NCI-H345 treated with DMSO at 0.1 percent for 48 hours (cell line): ENCODE measurements at regions not wholly inside any gene's neighbourhood (a gene's known extent, or its start where the extent isn't known, plus 50 kb on each side); places are given as distances from the start of the nearest gene placed in this dataset.
A peak's percentile ranks its signal among the peaks of the same experiment; 100 is the strongest.
"Not testable (repeated sequence)": the region's sequence is repeated elsewhere in the genome, so short reads cannot be mapped to it uniquely, and the experiment has no call there.

Source experiments
- DNase-seq: peaks from one replicate; lab custom pipeline; 2025; ENCODE audit not compliant: unreplicated experiment; lab: John Stamatoyannopoulos, UW

DNA sequence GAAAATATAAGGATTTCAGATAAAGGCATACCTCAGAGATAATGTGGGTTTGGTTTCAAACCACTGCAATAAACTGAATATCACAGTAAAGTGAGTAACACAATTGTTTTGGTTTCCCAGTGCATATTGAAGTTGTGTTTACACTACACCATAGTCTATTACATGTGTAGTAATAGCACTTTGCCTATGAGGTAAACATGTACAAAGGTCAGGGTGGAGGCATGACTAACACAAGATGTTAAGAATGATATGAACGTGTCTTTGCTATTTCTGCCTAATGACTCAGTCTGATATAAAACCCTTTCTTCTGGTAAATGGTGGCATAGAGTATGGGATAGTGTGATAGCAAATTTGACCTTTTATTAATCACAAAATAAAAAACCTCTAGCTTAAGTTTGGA is 621.5 kb upstream of the ADGRL2 start:
- no peak for DNase-seq

GRCh38 chr1:81178431-81179093 is 622.2 kb upstream of the ADGRL2 start:
- not testable (repeated sequence) for DNase-seq

DNA sequence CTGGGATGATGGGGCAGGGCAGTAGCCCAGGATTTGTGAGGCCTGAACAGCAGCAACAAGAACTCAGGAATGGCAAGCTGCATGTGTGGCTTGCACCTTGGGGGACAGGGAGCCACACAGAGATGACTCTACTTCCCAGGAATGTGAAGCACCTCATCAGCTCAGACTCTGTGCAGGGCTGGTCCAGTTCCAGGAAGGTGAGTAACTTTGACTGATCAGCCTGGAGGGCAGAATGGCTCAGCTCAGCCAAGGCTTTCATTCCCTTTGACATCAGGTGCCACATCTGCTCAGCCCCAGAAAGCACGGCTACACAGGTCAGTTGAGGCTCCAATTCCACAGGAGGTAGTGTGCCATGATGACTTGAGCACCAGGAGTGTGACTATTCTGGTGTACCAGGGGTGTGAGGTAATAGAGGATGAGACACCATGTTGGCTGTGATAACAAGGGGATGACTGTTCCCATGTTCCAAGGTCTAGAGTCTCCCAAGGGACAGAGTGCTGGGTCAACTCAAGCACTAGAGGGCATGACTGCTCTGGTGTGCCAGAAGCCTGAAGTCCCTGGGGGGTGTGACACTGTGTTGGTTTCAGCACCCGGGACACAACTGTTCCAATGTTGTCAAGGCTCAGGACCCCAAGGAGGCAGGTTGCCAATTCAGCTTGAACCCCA is 625.8 kb upstream of the ADGRL2 start:
- no peak for DNase-seq

DNA sequence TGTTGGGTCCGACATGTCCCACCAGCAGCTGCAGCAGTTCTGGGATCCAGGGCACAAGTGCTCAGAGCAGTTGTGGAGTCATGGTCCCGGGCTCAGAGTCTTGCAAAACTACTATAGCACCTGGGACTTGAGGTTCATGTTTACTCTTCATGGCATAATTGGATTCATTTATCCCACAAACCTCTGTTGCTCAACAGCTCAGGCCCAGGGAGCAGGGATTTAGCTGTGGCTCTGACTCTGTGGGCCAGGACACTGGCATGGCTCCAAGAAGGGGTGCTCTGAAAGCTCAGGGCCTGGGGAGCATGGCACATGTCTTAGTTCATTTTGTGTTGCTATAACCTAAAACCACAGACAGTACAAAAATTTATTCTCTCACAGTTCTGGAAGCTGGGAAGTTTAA is 626.7 kb upstream of the ADGRL2 start:
- DNase-seq: no peak

DNA sequence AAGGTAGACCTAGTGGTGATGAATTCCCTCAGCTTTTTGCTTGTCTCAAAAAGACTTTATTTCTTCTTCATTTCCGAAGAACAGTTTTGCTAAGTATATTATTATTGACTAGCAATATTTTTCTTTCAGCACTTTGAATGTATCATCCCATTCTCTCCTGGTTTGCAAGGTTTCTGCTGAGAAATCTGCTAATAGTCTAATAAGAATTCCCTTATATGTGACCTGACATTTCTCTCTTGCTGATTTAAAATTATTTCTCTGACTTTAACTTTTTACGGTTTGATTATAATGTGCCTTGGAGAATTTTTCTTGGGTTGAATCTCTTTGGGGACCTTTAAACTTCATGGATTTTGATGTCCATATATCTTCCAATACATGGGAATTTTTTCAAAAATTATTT is 628.3 kb upstream of the ADGRL2 start:
- no peak for DNase-seq

DNA sequence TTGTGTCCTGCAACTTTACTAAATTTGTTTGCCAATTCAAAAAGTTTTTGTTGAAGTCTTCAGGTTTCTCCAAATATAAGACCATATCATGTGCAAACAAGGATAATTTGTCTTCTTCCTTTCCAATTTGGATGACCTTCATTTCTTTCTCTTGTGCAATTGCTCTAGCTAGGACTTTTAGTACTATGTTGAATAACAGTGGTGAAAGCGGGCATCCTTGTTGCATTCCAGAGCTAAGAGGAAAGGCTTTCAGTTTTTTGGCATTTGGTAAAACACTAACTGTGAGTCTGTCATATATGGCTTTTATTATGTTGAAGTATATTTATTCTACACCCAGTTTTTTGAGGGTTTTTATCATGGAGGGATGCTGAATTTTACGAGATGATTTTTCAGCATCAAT is 630.0 kb upstream of the ADGRL2 start:
- no peak for DNase-seq

- DNase-seq: no peak
These were observed 634.8 kb upstream of the ADGRL2 start for GRCh38 chr1:81165963-81166362.

DNA sequence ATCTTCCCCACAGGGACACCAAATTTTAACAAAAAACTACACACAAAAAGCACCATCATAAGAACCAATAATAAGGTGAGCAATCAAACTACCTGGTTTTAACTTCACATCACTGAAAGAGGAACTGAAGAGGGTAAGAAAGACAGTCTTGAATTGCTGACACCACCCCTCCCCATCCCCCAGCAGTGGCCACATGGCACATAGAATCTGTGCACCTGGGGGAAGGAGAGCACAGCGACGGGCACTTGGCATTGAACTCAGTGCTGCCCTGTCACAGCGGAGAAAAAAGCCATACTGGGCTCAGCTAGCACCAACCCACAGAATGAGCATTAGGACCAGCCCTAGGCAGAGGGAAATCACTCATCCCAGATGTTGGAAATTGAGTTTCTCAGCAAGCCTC is 640.0 kb upstream of the ADGRL2 start:
- no peak for DNase-seq

DNA sequence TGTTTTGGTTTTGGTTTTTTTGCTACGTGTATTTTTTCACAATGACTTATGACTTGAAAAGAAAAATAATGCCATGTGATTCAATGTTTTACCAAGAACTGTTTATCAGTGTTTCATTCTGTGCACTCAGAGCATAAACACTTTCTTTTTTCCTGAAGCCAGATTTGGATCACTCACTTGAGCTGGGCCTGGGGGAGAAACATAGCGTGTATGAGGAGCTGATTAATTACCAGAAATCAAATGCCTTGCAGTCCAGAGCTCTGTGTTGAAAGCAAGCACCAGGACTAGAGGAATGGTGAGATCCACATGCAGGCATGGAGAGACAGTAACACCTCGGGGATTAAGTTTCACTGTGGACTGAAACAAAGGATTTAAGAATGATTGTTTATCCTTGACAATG is 642.1 kb upstream of the ADGRL2 start:
- DNase-seq: no peak

- DNase-seq: no peak
These were observed 643.0 kb upstream of the ADGRL2 start for GRCh38 chr1:81157686-81158085.

DNA sequence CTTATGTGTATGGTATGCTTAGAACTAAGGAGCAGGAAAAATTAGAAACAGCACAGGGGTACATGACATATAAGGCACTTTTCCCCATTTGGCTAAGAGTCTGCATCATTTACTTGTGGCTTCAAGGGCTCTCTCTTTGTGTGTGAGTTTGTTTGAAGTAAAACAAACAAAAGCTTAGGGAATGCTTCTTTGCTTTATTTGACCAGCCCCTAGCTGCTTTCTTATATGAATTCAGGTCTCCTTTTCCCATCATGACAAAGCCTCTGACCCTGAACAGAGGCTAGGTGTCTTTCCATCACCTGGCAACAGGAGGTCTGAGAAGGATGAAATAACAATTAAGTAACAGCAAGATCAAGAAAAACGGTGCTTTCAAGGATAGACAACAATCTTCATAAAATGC is 643.8 kb upstream of the ADGRL2 start:
- DNase-seq: no peak

DNA sequence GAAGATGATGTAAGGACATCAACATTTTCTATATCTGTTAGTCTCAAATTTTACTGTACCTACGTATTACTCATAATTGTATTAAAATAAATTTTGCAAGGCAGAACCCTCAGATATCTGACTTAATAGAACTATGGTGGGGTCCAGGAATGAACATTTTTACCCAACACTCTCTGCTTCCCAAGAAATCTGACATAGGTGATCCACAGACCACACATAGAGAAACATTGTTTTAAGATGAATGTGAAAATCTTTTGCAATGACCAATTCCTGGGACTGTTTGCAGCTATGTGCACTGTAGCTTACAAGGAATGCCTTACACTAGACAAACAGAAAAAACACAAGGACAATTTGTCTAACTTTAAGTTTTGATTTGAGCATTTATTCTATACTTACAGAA is 645.6 kb upstream of the ADGRL2 start:
- DNase-seq: no peak

GRCh38 chr1:81151206-81151605 is 649.5 kb upstream of the ADGRL2 start:
- no peak for DNase-seq

DNA sequence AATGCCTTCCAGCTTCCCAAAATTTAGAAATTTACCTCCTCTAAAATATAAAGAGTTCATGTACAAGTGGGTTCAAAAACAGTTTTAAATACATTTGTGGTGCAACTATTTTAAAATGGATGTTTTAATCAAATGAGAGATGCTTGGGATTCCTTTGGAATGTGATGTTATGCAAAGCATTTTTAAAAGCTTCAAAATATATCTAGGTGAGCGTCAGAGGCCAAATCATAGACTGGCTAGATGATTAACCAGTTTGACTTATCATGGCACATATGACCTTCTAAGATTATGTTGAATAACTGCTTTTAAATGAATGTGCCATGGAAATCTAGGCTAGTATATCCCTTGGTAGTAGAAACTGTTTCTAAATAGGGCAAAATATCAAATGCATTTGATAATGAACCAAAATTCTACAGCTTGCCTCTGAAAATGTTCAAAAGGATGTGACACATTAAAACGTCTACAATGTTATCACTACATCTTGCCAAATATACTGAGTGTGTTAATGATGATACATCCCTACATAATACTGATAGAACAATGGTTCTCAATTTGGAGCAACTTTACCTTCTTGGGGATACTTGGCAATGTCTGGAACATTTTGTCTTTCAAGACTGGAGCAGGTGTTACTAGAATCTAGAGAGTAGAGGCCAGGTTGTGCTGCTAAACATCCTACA is 650.9 kb upstream of the ADGRL2 start:
- DNase-seq: no peak

DNA sequence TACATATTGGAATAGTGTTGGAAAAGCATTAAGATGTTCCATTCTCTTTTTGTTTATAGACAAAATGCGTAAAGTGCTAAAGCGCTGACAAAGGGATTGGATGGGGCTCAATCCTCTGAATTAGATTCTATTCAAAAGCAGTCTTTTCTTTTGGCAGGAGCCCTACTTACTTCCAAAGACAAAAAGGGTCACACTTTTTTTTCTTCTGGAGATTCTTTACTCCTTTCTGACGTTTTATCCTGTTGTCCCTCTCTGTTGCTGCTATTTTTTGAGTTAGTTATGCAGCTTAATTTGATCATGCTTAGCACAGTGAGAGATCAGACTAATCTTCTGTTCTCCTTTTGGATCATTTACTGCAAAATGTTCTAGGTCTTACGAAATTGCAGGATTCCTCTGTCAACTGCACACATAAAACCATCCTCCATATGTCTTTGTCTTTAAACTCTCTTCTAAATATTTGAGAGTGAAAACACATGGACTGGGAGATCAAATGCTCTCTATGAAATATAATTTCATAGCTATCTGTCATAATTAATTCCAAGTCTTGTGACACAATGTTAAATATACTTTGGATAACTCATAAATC is 656.4 kb upstream of the ADGRL2 start:
- no peak for DNase-seq

GRCh38 chr1:81142099-81142826 is 658.5 kb upstream of the ADGRL2 start:
- DNase-seq: no peak

- DNase-seq: no peak
These were observed 665.2 kb upstream of the ADGRL2 start for GRCh38 chr1:81135524-81135923.

GRCh38 chr1:81129776-81130175 is 671.0 kb upstream of the ADGRL2 start:
- no peak for DNase-seq

GRCh38 chr1:81129366-81129765 is 671.4 kb upstream of the ADGRL2 start:
- DNase-seq: no peak

DNA sequence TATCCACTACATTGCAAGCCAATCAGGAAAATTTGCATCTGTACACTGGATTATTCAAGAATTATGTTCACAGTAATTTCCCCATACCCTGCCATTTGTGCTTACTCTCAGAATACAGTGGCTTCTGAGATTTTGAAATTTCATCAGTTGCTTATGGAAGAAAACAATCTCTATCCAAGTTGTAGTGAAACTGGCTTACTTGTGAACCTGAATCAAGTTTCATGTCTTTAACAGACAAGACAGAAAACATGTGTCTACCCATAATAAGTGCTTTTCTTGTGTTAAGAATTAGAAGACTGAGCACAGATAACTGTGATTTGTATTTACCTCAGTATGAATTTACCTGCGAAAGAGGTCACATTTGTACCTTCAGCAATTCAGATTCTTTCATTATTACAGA is 672.7 kb upstream of the ADGRL2 start:
- no peak for DNase-seq

GRCh38 chr1:81126989-81127581 is 673.6 kb upstream of the ADGRL2 start:
- peak; percentile 81 for DNase-seq
